Sigmoid colon (tissue), 6 donors: ENCODE measurements at regions not wholly inside any gene's neighbourhood (a gene's known extent, or its start where the extent isn't known, plus 50 kb on each side); places are given as distances from the start of the nearest gene placed in this dataset.

Source experiments
- DNase-seq: peaks from one replicate; pipeline ENCODE4 v3.0.0-alpha.2; 2019
- H3K27ac ChIP-seq, 4 donors: fragments of 200-600 bp; sonication (generic); one replicate each; pipeline ENCODE4 v1.5.1; 2016 to 2019; ENCODE audit warnings: mild to moderate bottlenecking in 1 of 4
- H3K27me3 ChIP-seq, 3 donors: fragments of 200-600 bp; sonication (generic); one replicate each; pipeline ENCODE4 v1.5.1; 2019; ENCODE audit warnings: mild to moderate bottlenecking in 1 of 3
- H3K36me3 ChIP-seq, 4 donors: fragments of 200-600 bp; sonication (generic); one replicate each; pipeline ENCODE4 v1.5.1; 2016 to 2019
- H3K4me1 ChIP-seq, 4 donors: fragments of 200-600 bp; sonication (generic); one replicate each; pipeline ENCODE4 v1.5.1; 2017 to 2019
- H3K4me3 ChIP-seq, 4 donors: fragments of 200-600 bp; sonication (generic); one replicate each; pipeline ENCODE4 v1.5.1; 2017 to 2019; ENCODE audit warnings: mild to moderate bottlenecking in 2 of 4, moderate library complexity in 1 of 4
- H3K9me3 ChIP-seq, 4 donors: fragments of 200-600 bp in 3 of 4; sonication (generic) in 3 of 4; one replicate each; pipeline versions ENCODE4 v1.5.1 to v1.6.1; 2013 to 2019
- CTCF ChIP-seq, 4 experiments: fragments of 450-650 bp in 3 of 4; fragments of 200-600 bp in 1 of 4; IDR thresholded peaks; one replicate each; pipeline ENCODE4 v1.5.1; 2016 to 2019; ENCODE audit warnings: antibody characterized with exemption in 4 of 4, mild to moderate bottlenecking in 3 of 4, moderate library complexity in 2 of 4
- EP300 ChIP-seq, 4 donors: sonication (generic); formaldehyde crosslinking; IDR thresholded peaks; one replicate each; pipeline ENCODE4 v1.6.1; 2017; ENCODE audit warnings: antibody characterized with exemption in 4 of 4
- POLR2A ChIP-seq, 2 donors: fragments of 450-650 bp; IDR thresholded peaks; one replicate each; pipeline ENCODE4 v1.6.1; 2016; ENCODE audit warnings: antibody characterized with exemption in 2 of 2, mild to moderate bottlenecking in 2 of 2, moderate library complexity in 2 of 2
- POLR2AphosphoS5 ChIP-seq, 4 donors: sonication (generic); formaldehyde crosslinking; IDR thresholded peaks; one replicate each; pipeline ENCODE4 v1.6.1; 2017; ENCODE audit warnings: antibody characterized with exemption in 4 of 4
- WGBS, 2 donors: extraction: QIAGEN DNeasy Blood & Tissue Kit; methylation state at CpG; one replicate each; pipeline ENCODE4 v1.1.7; 2013; 5-methylcytosine and 5-hydroxymethylcytosine counted together
- intact Hi-C: fragments of 100-400 bp; cut with DNase I; formaldehyde crosslinking; loops from one replicate; pipeline ENCODE4 v1.15.1; 2023
- donor health status: healthy with polysubstance abuse.
- donor health status: healthy.

DNA sequence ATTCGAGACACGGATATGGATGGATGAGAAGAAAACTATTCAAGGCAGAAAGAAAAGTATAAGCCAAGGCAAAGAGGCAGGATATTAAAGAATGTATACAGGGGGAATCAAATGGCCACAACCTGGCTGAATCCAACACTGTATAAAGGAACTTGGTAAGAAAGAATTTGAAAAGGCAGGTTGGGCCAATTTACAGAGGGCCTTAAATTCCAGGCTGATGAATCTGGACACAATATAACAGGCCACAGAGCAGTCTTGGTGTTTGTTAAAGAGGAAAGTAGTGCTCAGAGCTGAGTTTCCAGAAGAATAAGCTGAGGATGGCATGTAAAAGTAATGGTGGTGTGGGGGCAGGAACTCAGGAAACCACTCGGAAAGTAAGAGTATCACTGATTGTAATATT lies 72.3 kb upstream of the POU2AF2 start:
- no peak for TF ChIP-seq POLR2AphosphoS5 (IDR thresholded peaks at IDR 0.05)
- WGBS, 2 donors = 91 to 94% methylated on average over 3 of the region's 3 CpGs
- H3K4me1 ChIP-seq = no peaks in the 10 kb centered on the region
- DNase-seq = no peak
- no peaks in the 10 kb centered on the region for H3K27me3 ChIP-seq
- H3K4me3 ChIP-seq = no peak overlapping the region
- intact Hi-C loops = no loop called here
- no peak overlapping the region for H3K27ac ChIP-seq
- no peaks in the 10 kb centered on the region for H3K9me3 ChIP-seq
- no peaks in the 10 kb centered on the region for H3K36me3 ChIP-seq

- 82 to 89% methylated on average over 3 of the region's 3 CpGs for WGBS, 2 donors
- H3K27me3 ChIP-seq = no peaks in the 10 kb centered on the region
- intact Hi-C loops = no loop called here
- no peak overlapping the region for H3K27ac ChIP-seq
- no peaks in the 10 kb centered on the region for H3K9me3 ChIP-seq
- no peak for DNase-seq
- no peaks in the 10 kb centered on the region for H3K36me3 ChIP-seq
- TF ChIP-seq CTCF (IDR thresholded peaks at IDR 0.05) (no peak), POLR2AphosphoS5 (IDR thresholded peaks at IDR 0.05) (no peak), EP300 (IDR thresholded peaks at IDR 0.05) (no peak), POLR2A (IDR thresholded peaks at IDR 0.05) (no peak)
- no peak overlapping the region for H3K4me3 ChIP-seq
- no peaks in the 10 kb centered on the region for H3K4me1 ChIP-seq
Observed at GRCh38 chr11:111172321-111172862, 73.1 kb upstream of the POU2AF2 start.

DNA sequence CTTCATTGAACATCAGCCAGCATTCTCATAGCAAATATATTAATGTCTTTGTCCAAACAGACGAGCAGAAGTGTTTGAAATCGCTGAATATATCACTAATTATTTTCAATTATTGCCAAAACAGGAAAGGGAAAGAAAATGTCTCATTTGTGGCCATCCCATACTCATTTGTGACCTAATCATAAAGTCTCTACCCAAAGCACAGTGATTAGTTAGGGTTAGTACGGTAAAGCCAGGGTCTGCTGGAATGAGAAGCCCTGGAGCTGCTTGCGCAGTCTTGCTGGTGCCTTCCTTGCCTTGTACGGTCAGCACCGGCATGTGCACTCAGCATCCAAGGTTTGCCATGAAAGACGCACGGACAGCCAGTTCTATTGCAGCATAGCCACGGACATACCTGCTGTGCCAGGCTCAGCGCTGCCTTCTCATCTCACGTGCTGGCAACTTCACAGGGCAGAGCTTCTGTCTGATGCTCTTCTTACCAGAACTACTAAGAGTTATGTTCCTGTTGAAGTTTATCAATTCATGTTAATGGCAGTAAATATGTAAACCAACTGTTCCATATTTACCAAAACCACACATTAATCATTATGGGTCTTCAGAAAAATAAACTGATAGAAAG lies 74.7 kb upstream of the POU2AF2 start:
- Histone ChIP-seq H3K4me1 (no peaks in the 10 kb centered on the region), H3K36me3 (no peaks in the 10 kb centered on the region), H3K27me3 (no peaks in the 10 kb centered on the region), H3K27ac (no peak overlapping the region), H3K4me3 (no peak overlapping the region), H3K9me3 (no peaks in the 10 kb centered on the region)
- intact Hi-C loops = no loop called here
- 93 to 94% methylated on average over 11 of the region's 11 CpGs for WGBS, 2 donors
- DNase-seq = no peak
- TF ChIP-seq CTCF (IDR thresholded peaks at IDR 0.05) = no peak
- no peak for TF ChIP-seq POLR2A (IDR thresholded peaks at IDR 0.05)
- no peak for TF ChIP-seq POLR2AphosphoS5 (IDR thresholded peaks at IDR 0.05)
- TF ChIP-seq EP300 (IDR thresholded peaks at IDR 0.05) = no peak

GRCh38 chr11:111169367-111169766 lies 76.2 kb upstream of the POU2AF2 start:
- Histone ChIP-seq H3K9me3 (no peaks in the 10 kb centered on the region), H3K36me3 (no peaks in the 10 kb centered on the region), H3K4me3 (no peak overlapping the region), H3K27me3 (no peaks in the 10 kb centered on the region), H3K27ac (no peak overlapping the region), H3K4me1 (no peaks in the 10 kb centered on the region)
- WGBS, 2 donors = 82 to 93% methylated on average over 5 of the region's 5 CpGs
- TF ChIP-seq EP300 (IDR thresholded peaks at IDR 0.05) = no peak
- no peak for TF ChIP-seq POLR2AphosphoS5 (IDR thresholded peaks at IDR 0.05)
- TF ChIP-seq CTCF (IDR thresholded peaks at IDR 0.05) = no peak
- no peak for DNase-seq
- intact Hi-C loops = no loop called here

DNA sequence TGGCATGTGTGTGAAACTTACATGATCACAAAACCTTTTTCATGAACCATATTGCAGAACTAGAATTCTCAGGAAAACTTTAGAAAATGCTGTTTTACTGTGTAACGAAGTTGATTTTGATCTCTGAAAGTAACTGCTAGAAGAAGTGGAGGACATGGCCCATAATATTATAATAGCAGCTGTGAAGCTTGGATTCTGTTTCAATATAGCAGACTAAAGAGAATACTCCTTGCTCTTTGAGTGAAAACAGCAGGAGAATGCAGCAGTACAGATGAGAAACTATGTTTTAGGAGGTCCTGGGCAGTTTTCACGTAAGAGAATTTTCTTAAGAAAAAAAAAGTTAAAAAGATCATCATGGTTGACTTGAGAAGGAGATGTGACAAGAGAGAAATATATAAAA lies 76.7 kb upstream of the POU2AF2 start:
- Histone ChIP-seq H3K4me3 (no peak overlapping the region), H3K27me3 (no peaks in the 10 kb centered on the region), H3K36me3 (no peaks in the 10 kb centered on the region), H3K27ac (no peak overlapping the region), H3K9me3 (no peaks in the 10 kb centered on the region), H3K4me1 (no peaks in the 10 kb centered on the region)
- intact Hi-C loops = no loop called here
- TF ChIP-seq CTCF (IDR thresholded peaks at IDR 0.05) (no peak), EP300 (IDR thresholded peaks at IDR 0.05) (no peak), POLR2A (IDR thresholded peaks at IDR 0.05) (no peak), POLR2AphosphoS5 (IDR thresholded peaks at IDR 0.05) (no peak)
- WGBS, 2 donors = 91 to 92% methylated on average over 2 of the region's 2 CpGs
- no peak for DNase-seq
